Muscle of leg (tissue), 3 donors: ENCODE measurements at regions not wholly inside any gene's neighbourhood (a gene's known extent, or its start where the extent isn't known, plus 50 kb on each side); places are given as distances from the start of the nearest gene placed in this dataset.

Experiments used
- DNase-seq: peaks from one replicate; pipeline ENCODE4 v3.0.0; 2013
- H3K27ac ChIP-seq: one replicate; pipeline ENCODE4 v1.5.1; 2013; ENCODE audit warnings: mild to moderate bottlenecking, low read length, control low read depth
- H3K27me3 ChIP-seq: one replicate; pipeline ENCODE4 v1.6.1; 2013; ENCODE audit warnings: low read length; ENCODE audit not compliant: control insufficient read depth, insufficient read depth
- H3K36me3 ChIP-seq: one replicate; pipeline ENCODE4 v1.6.1; 2013; ENCODE audit warnings: low read length; ENCODE audit not compliant: control insufficient read depth, insufficient read depth
- H3K4me1 ChIP-seq: one replicate; pipeline ENCODE4 v1.6.1; 2013; ENCODE audit warnings: low read length; ENCODE audit not compliant: control insufficient read depth, insufficient read depth
- H3K4me3 ChIP-seq: one replicate; pipeline ENCODE4 v1.5.1; 2013; ENCODE audit warnings: low read length, control low read depth
- H3K9me3 ChIP-seq: replicated peaks from 2 replicates; pipeline ENCODE4 v1.6.1; 2013; ENCODE audit warnings: low read depth, low read length; ENCODE audit not compliant: control insufficient read depth
- WGBS: methylation state at CpG from one replicate; pipeline ENCODE4 v1.1.5; 2013; ENCODE audit warnings: missing lambda C conversion rate; ENCODE audit not compliant: insufficient coverage; 5-methylcytosine and 5-hydroxymethylcytosine counted together

DNA sequence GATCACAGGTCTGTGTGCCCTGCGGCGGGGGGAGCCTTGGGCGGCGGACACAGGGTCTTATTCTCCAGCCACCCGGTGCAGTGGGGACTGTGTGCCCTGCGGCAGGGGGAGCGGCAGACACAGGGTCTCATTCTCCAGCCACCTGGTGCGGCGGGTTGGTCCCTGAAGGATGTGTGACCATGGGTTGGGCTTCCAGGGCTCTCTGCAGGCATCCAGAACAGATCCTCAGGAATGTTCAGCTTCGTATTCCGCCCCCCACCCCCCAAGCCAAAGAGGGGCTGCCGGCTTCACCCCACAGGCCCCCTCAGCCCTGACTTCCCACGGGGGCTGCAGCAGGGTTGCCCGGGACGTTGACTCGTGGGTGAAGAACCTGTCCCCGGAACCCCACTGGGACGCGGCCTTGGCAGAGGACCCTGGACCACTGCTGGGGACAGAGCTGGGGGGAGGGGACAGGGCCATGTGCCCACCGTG lies 154.5 kb upstream of the PPP2R2D start:
- no peaks in the 10 kb centered on the region for H3K9me3 ChIP-seq
- no peak overlapping the region for H3K27ac ChIP-seq
- no peaks in the 10 kb centered on the region for H3K36me3 ChIP-seq
- H3K27me3 ChIP-seq: peaks cover 5% of the 10 kb centered on the region
- H3K4me1 ChIP-seq: peaks cover 37% of the 10 kb centered on the region
- H3K4me3 ChIP-seq: no peak overlapping the region
- WGBS: 88% methylated on average over 13 of the region's 20 CpGs
- no peak for DNase-seq

DNA sequence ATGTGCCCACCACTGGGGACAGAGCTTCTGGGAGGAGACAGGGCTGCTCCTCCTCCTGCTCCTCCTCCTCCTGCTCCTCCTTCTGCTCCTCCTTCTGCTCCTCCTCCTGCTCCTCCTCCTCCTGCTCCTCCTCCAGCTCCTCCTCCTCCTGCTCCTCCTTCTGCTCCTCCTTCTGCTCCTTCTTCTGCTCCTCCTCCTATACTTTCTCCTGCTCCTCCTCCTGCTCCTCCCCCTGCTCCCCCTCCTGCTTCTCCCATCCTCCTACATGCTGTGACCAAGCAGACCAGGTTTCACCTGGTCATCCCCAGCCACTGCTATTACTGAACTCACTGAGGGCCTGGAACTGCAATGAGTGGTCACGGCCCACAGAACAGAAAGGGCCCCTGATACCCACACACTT lies 154.0 kb upstream of the PPP2R2D start:
- H3K27me3 ChIP-seq: peaks cover 9% of the 10 kb centered on the region
- H3K9me3 ChIP-seq: no peaks in the 10 kb centered on the region
- no CpG with 5 or more reads among the region's 1 CpG for WGBS
- no peak overlapping the region for H3K27ac ChIP-seq
- H3K4me1 ChIP-seq: peaks cover 42% of the 10 kb centered on the region
- no peaks in the 10 kb centered on the region for H3K36me3 ChIP-seq
- no peak overlapping the region for H3K4me3 ChIP-seq
- DNase-seq: no peak

DNA sequence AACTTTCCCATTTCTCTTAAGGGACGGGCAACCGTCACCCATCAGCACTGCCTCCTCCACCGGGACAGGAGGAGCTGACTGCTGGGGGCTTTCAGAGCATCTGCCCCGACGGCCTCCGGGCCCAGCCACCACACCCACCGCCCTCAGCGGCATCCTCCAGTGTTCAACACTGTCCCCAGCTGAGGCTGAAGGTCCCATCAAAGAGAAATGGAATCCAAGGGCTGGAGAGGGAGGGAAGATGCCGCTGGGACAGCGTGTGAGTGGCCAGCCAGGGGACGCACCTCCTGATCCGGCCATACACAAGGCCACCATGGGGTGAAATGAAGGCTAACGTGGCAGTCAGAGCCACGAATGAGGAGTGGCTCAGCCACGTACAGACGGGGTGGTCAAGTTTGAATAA lies 153.6 kb upstream of the PPP2R2D start:
- DNase-seq: no peak
- Histone ChIP-seq H3K36me3 (no peaks in the 10 kb centered on the region), H3K4me3 (no peak overlapping the region), H3K27me3 (peaks cover 9% of the 10 kb centered on the region), H3K27ac (no peak overlapping the region), H3K4me1 (peaks cover 43% of the 10 kb centered on the region), H3K9me3 (no peaks in the 10 kb centered on the region)
- WGBS: 83% methylated on average over 14 of the region's 16 CpGs

DNA sequence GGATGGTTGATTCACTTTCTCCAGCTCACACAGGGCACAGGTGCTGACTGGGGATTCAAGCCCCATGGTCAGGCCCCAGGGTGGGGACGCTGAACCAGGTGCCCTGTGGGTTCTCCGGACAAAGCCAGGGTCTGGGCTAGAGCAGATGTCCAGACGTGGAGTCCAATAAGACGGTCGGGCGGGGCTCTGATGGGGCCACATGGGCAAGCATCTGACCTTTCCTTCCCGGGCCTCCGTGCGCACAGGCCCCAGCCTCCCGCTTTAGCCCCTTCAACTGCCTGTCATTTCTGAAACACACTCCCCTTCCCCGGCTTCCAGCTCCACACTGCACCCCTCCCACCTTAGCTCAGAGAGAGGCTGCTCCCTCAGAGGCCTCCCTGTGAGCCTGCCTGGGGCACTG lies 153.0 kb upstream of the PPP2R2D start:
- H3K36me3 ChIP-seq: no peaks in the 10 kb centered on the region
- H3K27me3 ChIP-seq: peaks cover 9% of the 10 kb centered on the region
- H3K4me1 ChIP-seq: peaks cover 40% of the 10 kb centered on the region
- DNase-seq: no peak
- 90% methylated on average over 11 of the region's 11 CpGs for WGBS
- H3K27ac ChIP-seq: no peak overlapping the region
- no peak overlapping the region for H3K4me3 ChIP-seq
- no peaks in the 10 kb centered on the region for H3K9me3 ChIP-seq

DNA sequence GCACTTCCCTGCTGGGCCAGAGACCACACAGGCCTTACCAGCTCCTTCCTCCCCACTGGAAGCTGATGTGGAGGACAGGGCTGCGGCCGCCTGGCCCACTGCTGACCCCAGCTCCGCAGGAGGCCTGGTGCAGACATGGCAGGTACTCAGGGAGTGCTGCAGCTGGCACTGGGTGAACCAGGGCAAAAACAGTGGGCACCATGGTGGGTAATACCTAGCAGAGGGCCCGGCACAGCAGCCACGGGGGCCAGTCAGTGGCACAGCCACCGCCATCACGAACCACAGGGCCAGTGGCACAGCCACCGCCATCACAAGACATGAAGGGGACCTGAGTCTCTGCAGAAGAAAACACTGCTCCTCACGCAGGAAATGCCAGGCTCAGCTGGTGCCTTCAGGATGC lies 152.6 kb upstream of the PPP2R2D start:
- Histone ChIP-seq H3K4me1 (peaks cover 36% of the 10 kb centered on the region), H3K36me3 (no peaks in the 10 kb centered on the region), H3K27me3 (peaks cover 9% of the 10 kb centered on the region), H3K9me3 (no peaks in the 10 kb centered on the region), H3K27ac (no peak overlapping the region), H3K4me3 (no peak overlapping the region)
- WGBS: 80% methylated on average over 9 of the region's 9 CpGs
- DNase-seq: no peak

DNA sequence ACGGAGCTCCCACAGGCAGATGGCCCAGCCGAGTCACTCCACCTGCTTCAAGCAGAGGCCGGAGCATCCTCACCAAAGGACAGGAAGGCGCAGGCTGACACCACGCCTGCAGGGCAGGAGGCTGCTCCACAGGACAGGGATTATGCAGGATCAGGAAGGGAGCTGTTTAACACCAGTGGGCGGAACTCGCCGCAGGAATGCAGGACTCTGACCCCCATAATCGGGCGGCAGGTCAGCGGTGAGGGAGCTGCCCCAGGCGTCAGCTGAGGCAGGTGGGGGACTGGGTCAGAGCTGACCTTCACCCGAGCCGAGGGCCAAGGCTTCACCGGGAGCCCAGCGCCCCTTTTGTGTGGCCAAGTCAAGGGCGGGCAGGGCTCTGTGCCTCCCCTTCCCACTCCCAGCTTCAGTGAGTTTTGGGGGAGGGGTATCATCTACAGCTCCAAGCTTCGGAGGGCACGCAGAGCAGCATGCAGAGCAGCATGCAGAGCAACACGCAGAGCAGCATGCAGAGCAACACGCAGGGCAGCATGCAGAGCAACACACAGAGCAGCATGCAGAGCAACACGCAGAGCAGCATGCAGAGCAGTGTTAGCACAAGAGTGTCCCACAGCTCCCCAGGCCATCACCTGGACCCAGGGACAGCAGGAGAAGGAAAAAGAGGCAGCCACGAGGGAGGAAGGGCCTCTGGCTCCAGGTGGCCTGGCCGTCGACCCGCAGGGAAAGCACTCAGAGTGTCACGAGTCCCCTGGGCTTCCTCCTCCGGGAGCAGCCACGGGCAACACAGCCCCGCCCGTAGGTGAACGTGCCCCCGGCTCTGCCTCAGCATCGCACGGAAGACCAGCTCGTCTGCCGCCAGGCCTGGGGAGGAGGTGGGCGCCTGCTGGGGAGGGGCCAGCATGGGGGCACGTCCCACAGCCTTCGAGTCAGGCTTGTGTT lies 151.7 kb upstream of the PPP2R2D start:
- Histone ChIP-seq H3K4me1 (peaks cover 26% of the 10 kb centered on the region), H3K9me3 (no peaks in the 10 kb centered on the region), H3K27me3 (peaks cover 8% of the 10 kb centered on the region), H3K4me3 (no peak overlapping the region), H3K36me3 (no peaks in the 10 kb centered on the region), H3K27ac (no peak overlapping the region)
- no peak for DNase-seq
- 30% methylated on average over 35 of the region's 40 CpGs for WGBS

DNA sequence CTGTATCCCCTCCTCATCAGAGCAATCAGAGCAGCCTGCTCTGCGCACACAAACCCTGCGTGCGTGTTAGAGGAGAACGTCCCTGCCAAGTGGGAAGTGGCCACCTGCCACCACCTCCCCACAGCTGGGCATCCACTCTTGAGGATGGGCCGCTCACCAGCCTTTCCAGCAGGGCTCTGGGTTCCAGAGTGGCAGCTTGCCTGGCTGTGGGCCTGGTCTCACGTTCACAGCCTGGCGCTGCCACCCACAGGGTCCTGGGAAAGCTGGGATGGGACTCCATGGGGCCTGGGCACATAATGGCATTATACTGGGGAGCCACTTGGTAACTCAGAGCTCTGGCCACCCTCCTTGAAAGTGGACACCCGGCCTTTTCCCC lies 151.1 kb upstream of the PPP2R2D start:
- H3K27me3 ChIP-seq: peaks cover 8% of the 10 kb centered on the region
- H3K27ac ChIP-seq: no peak overlapping the region
- no peaks in the 10 kb centered on the region for H3K9me3 ChIP-seq
- peaks cover 24% of the 10 kb centered on the region for H3K4me1 ChIP-seq
- 77% methylated on average over 8 of the region's 8 CpGs for WGBS
- H3K4me3 ChIP-seq: no peak overlapping the region
- H3K36me3 ChIP-seq: no peaks in the 10 kb centered on the region
- DNase-seq: no peak

DNA sequence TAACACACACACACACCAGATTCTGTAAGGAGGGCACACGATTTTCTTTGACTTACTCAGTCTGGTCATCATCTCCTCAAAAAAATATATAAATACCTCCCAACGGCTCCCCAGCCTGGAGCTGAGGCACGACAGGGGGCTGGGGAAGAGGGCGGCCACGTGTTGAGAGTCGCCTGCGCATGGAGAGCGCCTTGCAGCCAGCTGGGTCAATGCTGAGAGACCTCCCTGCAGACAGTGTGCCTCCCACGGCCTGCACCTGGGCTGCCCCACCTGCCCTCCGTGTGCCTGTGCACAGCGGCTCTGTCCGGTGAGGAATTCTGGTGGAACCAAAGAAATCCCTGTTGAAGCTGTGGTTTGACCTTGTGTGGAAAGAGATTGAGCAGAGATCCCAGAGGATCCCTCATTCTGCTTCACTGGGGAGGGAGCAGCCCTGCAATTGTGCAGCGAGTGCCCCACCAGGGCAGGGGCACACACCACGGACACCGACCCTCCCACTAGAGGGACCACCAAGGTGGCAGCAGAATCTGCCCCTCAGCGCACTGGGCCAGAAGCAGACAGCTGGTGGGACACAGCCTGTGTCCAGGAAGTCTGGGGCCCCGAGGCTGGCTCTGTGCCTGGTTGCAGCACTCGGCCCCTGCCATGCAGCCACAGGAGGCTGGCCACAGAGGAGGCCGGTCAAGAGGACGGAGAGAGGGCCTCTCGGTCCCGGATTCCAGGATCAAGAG lies 150.5 kb upstream of the PPP2R2D start:
- Histone ChIP-seq H3K36me3 (no peaks in the 10 kb centered on the region), H3K4me3 (no peak overlapping the region), H3K4me1 (peaks cover 24% of the 10 kb centered on the region), H3K27me3 (peaks cover 8% of the 10 kb centered on the region), H3K9me3 (no peaks in the 10 kb centered on the region), H3K27ac (no peak overlapping the region)
- 41% methylated on average over 15 of the region's 22 CpGs for WGBS
- DNase-seq: no peak

DNA sequence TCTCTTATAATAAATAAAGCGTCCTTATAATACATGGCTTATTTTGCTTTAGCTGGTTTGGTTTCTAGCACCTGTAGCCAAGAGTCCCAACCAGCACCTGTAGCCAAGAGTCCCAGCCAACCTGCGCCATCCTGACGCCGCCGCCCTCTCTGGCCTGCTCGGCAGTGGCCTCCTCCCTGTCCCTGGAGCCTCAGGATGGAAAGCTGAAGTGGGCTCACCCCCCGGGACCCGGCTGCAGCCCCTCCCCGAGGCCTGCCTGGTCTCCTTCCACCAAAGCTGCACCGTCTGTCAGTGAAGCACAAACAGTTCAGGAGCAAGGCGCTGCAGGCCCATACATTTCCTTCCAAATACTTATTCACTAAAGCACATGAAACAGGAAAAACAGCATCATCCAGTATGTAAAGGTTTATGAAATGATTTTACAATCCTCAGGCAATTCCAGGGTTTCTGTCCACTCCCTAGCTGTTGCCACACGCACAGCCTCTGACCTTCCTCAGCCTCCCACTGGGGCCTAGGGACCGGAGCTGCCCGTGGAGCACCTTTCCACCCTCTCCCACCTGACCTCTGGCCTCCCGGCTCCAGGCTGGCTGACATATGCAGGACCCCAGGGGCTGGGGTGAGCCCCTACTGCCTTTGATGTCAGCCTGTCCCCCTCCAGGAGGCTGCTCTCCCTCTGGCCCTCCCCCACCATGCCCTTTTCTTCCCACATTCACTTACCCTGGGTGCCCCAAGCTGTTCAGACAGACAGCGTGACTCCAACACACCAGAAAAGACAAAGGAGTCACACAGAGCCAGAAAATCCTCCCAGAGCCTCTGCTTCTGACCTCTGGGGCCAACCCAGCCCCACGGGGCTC lies 149.6 kb upstream of the PPP2R2D start:
- H3K4me1 ChIP-seq: peaks cover 24% of the 10 kb centered on the region
- H3K27me3 ChIP-seq: peaks cover 8% of the 10 kb centered on the region
- DNase-seq: no peak
- H3K4me3 ChIP-seq: no peak overlapping the region
- H3K36me3 ChIP-seq: no peaks in the 10 kb centered on the region
- 54% methylated on average over 11 of the region's 17 CpGs for WGBS
- H3K27ac ChIP-seq: no peak overlapping the region
- no peaks in the 10 kb centered on the region for H3K9me3 ChIP-seq
